IMR-90 (cell line): ENCODE measurements at regions not wholly inside any gene's neighbourhood (a gene's known extent, or its start where the extent isn't known, plus 50 kb on each side); places are given as distances from the start of the nearest gene placed in this dataset.

Experiments
- ATAC-seq: fragments of 200-7000 bp; cut with Tn5 transposase; 2 replicates; pipeline ENCODE4 v1.9.1; 2020; ENCODE audit warnings: low read depth, mild to moderate bottlenecking, moderate library complexity
- BruUV-seq: library from RNA; stranded (reverse); fragments of 400-500 nt; replicated peaks from 2 replicates; lab custom pipeline; 2021; lab: Mats Ljungman, UMichigan
- CTCF ChIA-PET: fragments of 300-600 bp; formaldehyde crosslinking; extraction: SDS; loops from one replicate; lab custom pipeline; 2021; ENCODE audit warnings: antibody characterized with exemption; lab: Yijun Ruan, JAX
- POLR2A ChIA-PET: fragments of 300-600 bp; sonication (Branson Sonifier 250); formaldehyde crosslinking; loops from one replicate; lab custom pipeline; 2022; ENCODE audit warnings: antibody characterized with exemption; ENCODE audit not compliant: unreplicated experiment; lab: Charles Lee
- DNase-seq: peaks from one replicate; pipeline ENCODE4 v3.0.0; 2013
- H2AFZ ChIP-seq: replicated peaks from 2 replicates; pipeline ENCODE3; 2013; ENCODE audit warnings: low read length, mild to moderate bottlenecking; ENCODE audit not compliant: poor library complexity
- H2AK5ac ChIP-seq: 2 replicates; pipeline ENCODE4 v1.6.1; 2013; ENCODE audit warnings: low read depth, low read length, inconsistent platforms
- H2AK9ac ChIP-seq: replicated peaks from 2 replicates; pipeline ENCODE3; 2013; ENCODE audit warnings: mild to moderate bottlenecking, low read depth, low read length, moderate library complexity; ENCODE audit not compliant: poor library complexity
- H2BK120ac ChIP-seq: 2 replicates; pipeline ENCODE4 v1.6.1; 2013; ENCODE audit warnings: low read depth, low read length, inconsistent platforms
- H2BK15ac ChIP-seq: 3 replicates; pipeline ENCODE4 v1.6.1; 2013; ENCODE audit warnings: low read depth, low read length, inconsistent platforms
- H2BK20ac ChIP-seq: 2 replicates; pipeline ENCODE4 v1.6.1; 2013; ENCODE audit warnings: low read depth, mild to moderate bottlenecking, inconsistent platforms, low read length, moderate library complexity
- H2BK5ac ChIP-seq: 2 replicates; pipeline ENCODE4 v1.6.1; 2013; ENCODE audit warnings: mild to moderate bottlenecking, low read depth, low read length, inconsistent platforms; ENCODE audit not compliant: poor library complexity, severe bottlenecking
- H3K14ac ChIP-seq: replicated peaks from 2 replicates; pipeline ENCODE4 v1.6.1; 2013; ENCODE audit warnings: low read depth, low read length, inconsistent platforms
- H3K18ac ChIP-seq: 2 replicates; pipeline ENCODE4 v1.6.1; 2013; ENCODE audit warnings: low read depth, low read length, control low read depth
- H3K23ac ChIP-seq: 2 replicates; pipeline ENCODE4 v1.6.1; 2013; ENCODE audit warnings: low read depth, low read length, inconsistent platforms
- H3K27ac ChIP-seq: 2 replicates; pipeline ENCODE4 v1.5.1; 2013; ENCODE audit warnings: mild to moderate bottlenecking, control low read depth, low read length; ENCODE audit not compliant: insufficient read depth
- H3K27me3 ChIP-seq: 2 replicates; pipeline ENCODE4 v1.6.1; 2013; ENCODE audit warnings: low read length; ENCODE audit not compliant: control insufficient read depth, insufficient read depth
- H3K36me3 ChIP-seq: 2 replicates; pipeline ENCODE4 v1.6.1; 2013; ENCODE audit warnings: low read length, mixed read lengths; ENCODE audit not compliant: control insufficient read depth, insufficient read depth
- H3K4ac ChIP-seq: 2 replicates; pipeline ENCODE4 v1.6.1; 2013; ENCODE audit warnings: low read depth, low read length, inconsistent platforms
- H3K4me1 ChIP-seq: 2 replicates; pipeline ENCODE4 v1.6.1; 2013; ENCODE audit warnings: low read length, mixed read lengths; ENCODE audit not compliant: control insufficient read depth, insufficient read depth
- H3K4me2 ChIP-seq: 2 replicates; pipeline ENCODE4 v1.6.1; 2013; ENCODE audit warnings: low read depth, mild to moderate bottlenecking, control low read depth, low read length, moderate library complexity
- H3K4me3 ChIP-seq: 2 replicates; pipeline ENCODE4 v1.5.1; 2013; ENCODE audit warnings: low read depth, mild to moderate bottlenecking, control low read depth, low read length, moderate library complexity; ENCODE audit not compliant: insufficient read depth
- H3K56ac ChIP-seq: 2 replicates; pipeline ENCODE4 v1.6.1; 2013; ENCODE audit warnings: low read length, inconsistent platforms; ENCODE audit not compliant: insufficient read depth; ENCODE audit errors: extremely low read depth
- H3K79me1 ChIP-seq, 2 experiments: 2 replicates each; pipeline ENCODE4 v1.6.1; 2013; ENCODE audit warnings: low read length in 2 of 2, inconsistent platforms in 1 of 2, low read depth in 1 of 2
- H3K9ac ChIP-seq: 2 replicates; pipeline ENCODE4 v1.6.1; 2013; ENCODE audit warnings: low read depth, low read length, control low read depth
- H3K9me1 ChIP-seq: 2 replicates; pipeline ENCODE4 v1.6.1; 2013; ENCODE audit warnings: low read length, inconsistent platforms; ENCODE audit not compliant: insufficient read depth
- H3K9me3 ChIP-seq: 2 replicates; pipeline ENCODE4 v1.6.1; 2013; ENCODE audit warnings: low read length; ENCODE audit not compliant: control insufficient read depth, insufficient read depth
- H4K20me1 ChIP-seq: 2 replicates; pipeline ENCODE4 v1.6.1; 2013; ENCODE audit warnings: low read length, inconsistent platforms; ENCODE audit not compliant: insufficient read depth
- H4K5ac ChIP-seq: 2 replicates; pipeline ENCODE4 v1.6.1; 2013; ENCODE audit warnings: mild to moderate bottlenecking, low read depth, low read length, control low read depth
- H4K8ac ChIP-seq, 2 experiments: 2 replicates each; pipeline ENCODE4 v1.6.1; 2013; ENCODE audit warnings: low read depth in 2 of 2, low read length in 2 of 2, control low read depth in 1 of 2, inconsistent platforms in 1 of 2
- H4K91ac ChIP-seq: 2 replicates; pipeline ENCODE4 v1.6.1; 2013; ENCODE audit warnings: low read depth, low read length, inconsistent platforms; ENCODE audit not compliant: insufficient read depth
- BHLHE40 ChIP-seq: fragments of 150-350 bp; IDR thresholded peaks from 2 replicates; pipeline ENCODE4 v1.6.1; 2016; ENCODE audit warnings: mild to moderate bottlenecking, low read depth, low read length
- CEBPB ChIP-seq: IDR thresholded peaks from 2 replicates; pipeline ENCODE4 v1.6.1; 2012; ENCODE audit warnings: low read depth, low read length, improper control_type of control experiment
- MAFK ChIP-seq: IDR thresholded peaks from 2 replicates; pipeline ENCODE4 v1.6.1; 2012; ENCODE audit warnings: low read depth, low read length, improper control_type of control experiment
- NFE2L2 ChIP-seq: fragments of 150-350 bp; IDR thresholded peaks from 2 replicates; pipeline ENCODE4 v1.6.1; 2016; ENCODE audit warnings: low read depth, mild to moderate bottlenecking, low read length
- POLR2A ChIP-seq: IDR thresholded peaks from 2 replicates; pipeline ENCODE4 v1.6.1; 2012; ENCODE audit warnings: mild to moderate bottlenecking, low read depth, low read length
- RCOR1 ChIP-seq: IDR thresholded peaks from 2 replicates; pipeline ENCODE4 v1.6.1; 2012; ENCODE audit warnings: mild to moderate bottlenecking, low read length, improper control_type of control experiment; ENCODE audit not compliant: insufficient replicate concordance
- SMC3 ChIP-seq: fragments of 150-350 bp; IDR thresholded peaks from 2 replicates; pipeline ENCODE4 v1.6.1; 2016; ENCODE audit warnings: low read depth, mild to moderate bottlenecking, antibody characterized with exemption, low read length, moderate library complexity
- WGBS, 2 experiments: methylation state at CpG; one replicate each; pipeline versions ENCODE4 v1.1.5 to v1.1.7; 2013; ENCODE audit warnings: missing lambda C conversion rate in 2 of 2; ENCODE audit not compliant: insufficient read length in 1 of 2; ENCODE audit errors: extremely low coverage in 2 of 2; 5-methylcytosine and 5-hydroxymethylcytosine counted together
- dilution Hi-C: fragments of 300-500 bp; cut with HindIII; formaldehyde crosslinking; loops from one replicate; pipeline ENCODE4 v1.14.3; 2018; ENCODE audit warnings: low sequenced_read_pairs; ENCODE audit not compliant: unreplicated experiment
- in situ Hi-C: fragments of 300-500 bp; cut with MboI; formaldehyde crosslinking; loops from 3 replicates; pipeline ENCODE4 v1.14.3; 2019; ENCODE audit warnings: low sequenced_read_pairs, inconsistent platforms, mixed read lengths
- intact Hi-C: fragments of 100-400 bp; cut with micrococcal nuclease; formaldehyde crosslinking; loops from 2 replicates; pipeline ENCODE4 v1.10.0; 2022
- TF ChIP-seq, protein P1 (sequence below): conservative IDR thresholded peaks from 2 replicates; pipeline ENCODE4 v1.5.1; 2012; ENCODE audit warnings: mild to moderate bottlenecking, low read depth, low read length, improper control_type of control experiment

DNA sequence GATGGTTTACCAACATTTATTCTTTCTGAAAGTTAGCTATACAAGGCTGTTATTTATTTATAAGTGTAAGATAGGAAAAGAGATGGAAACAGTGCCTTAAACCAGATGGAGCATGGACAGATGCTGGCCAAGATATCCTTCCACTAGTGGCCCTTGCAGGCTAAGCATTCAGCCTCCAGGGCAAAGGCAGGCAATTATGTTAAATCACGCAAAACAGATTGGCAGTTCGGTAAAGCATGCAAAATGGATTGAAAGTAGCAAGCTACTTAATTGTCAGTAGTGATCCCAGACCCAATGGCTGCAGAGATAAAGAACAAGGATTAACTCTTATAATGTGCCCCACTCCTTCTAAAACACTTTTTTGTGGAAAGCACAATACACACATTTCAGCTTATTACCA lies 105.4 kb upstream of the MAP4K3 start:
- H3K9ac ChIP-seq, result no peak overlapping the region
- no peak overlapping the region for H3K56ac ChIP-seq
- no peak overlapping the region for H3K4me2 ChIP-seq
- no peak for TF ChIP-seq RCOR1
- TF ChIP-seq CEBPB, result no peak
- TF ChIP-seq NFE2L2, result no peak
- TF ChIP-seq, protein P1, sequence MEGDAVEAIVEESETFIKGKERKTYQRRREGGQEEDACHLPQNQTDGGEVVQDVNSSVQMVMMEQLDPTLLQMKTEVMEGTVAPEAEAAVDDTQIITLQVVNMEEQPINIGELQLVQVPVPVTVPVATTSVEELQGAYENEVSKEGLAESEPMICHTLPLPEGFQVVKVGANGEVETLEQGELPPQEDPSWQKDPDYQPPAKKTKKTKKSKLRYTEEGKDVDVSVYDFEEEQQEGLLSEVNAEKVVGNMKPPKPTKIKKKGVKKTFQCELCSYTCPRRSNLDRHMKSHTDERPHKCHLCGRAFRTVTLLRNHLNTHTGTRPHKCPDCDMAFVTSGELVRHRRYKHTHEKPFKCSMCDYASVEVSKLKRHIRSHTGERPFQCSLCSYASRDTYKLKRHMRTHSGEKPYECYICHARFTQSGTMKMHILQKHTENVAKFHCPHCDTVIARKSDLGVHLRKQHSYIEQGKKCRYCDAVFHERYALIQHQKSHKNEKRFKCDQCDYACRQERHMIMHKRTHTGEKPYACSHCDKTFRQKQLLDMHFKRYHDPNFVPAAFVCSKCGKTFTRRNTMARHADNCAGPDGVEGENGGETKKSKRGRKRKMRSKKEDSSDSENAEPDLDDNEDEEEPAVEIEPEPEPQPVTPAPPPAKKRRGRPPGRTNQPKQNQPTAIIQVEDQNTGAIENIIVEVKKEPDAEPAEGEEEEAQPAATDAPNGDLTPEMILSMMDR, result no peak
- TF ChIP-seq BHLHE40, result no peak
- no peak for TF ChIP-seq POLR2A
- no peak for TF ChIP-seq SMC3
- TF ChIP-seq MAFK, result no peak
- H3K27ac ChIP-seq, result no peak overlapping the region
- ATAC-seq (no peak), DNase-seq (no peak)
- no peaks in the 10 kb centered on the region for H3K27me3 ChIP-seq
- H3K18ac ChIP-seq, result no peak overlapping the region
- H2BK15ac ChIP-seq, result no peak overlapping the region
- no peak overlapping the region for H2AFZ ChIP-seq
- no peak overlapping the region for H3K4me3 ChIP-seq
- no peaks in the 10 kb centered on the region; the same call in 1 of the 2 replicates for H3K9me3 ChIP-seq
- in situ Hi-C loops, result no loop called here
- no peak overlapping the region for H3K23ac ChIP-seq
- 93% methylated on average over 2 of the region's 2 CpGs; no CpG with 5 or more reads in 1 of the 2 experiments for WGBS, 2 experiments
- no peak overlapping the region for H4K5ac ChIP-seq
- H4K20me1 ChIP-seq, result no peaks in the 10 kb centered on the region
- H4K91ac ChIP-seq, result no peak overlapping the region
- intact Hi-C loops, result no loop called here
- no peak overlapping the region for H3K14ac ChIP-seq
- H2AK9ac ChIP-seq, result no peak overlapping the region
- no peak overlapping the region for H3K4ac ChIP-seq
- peaks cover 3% of the 10 kb centered on the region; the same call in 1 of the 2 replicates for H3K9me1 ChIP-seq
- H3K4me1 ChIP-seq, result no peaks in the 10 kb centered on the region
- ChIA-PET CTCF (no interaction called here), POLR2A (no interaction called here)
- H2BK5ac ChIP-seq, result no peak overlapping the region
- dilution Hi-C loops, result no loop called here
- no peak overlapping the region for H2AK5ac ChIP-seq
- BruUV-seq, result no TSS peak
- no peak overlapping the region for H2BK20ac ChIP-seq
- H2BK120ac ChIP-seq, result no peak overlapping the region
- H4K8ac ChIP-seq, result no peak overlapping the region
- H3K36me3 ChIP-seq, result no peaks in the 10 kb centered on the region
- no peaks in the 10 kb centered on the region for H3K79me1 ChIP-seq
